ENCODE measurements at regions not wholly inside any gene's neighbourhood (a gene's known extent, or its start where the extent isn't known, plus 50 kb on each side); places are given as distances from the start of the nearest gene placed in this dataset.
A peak's percentile ranks its signal among the peaks of the same experiment; 100 is the strongest.
"Not testable (repeated sequence)": the region's sequence is repeated elsewhere in the genome, so short reads cannot be mapped to it uniquely, and the experiment has no call there.

GRCh38 chr15:21261965-21262850 is 178.1 kb downstream of the POTEB3 start:
- DNase-seq (ENCODE audit: low spot score) = peak; percentile 35

GRCh38 chr15:21261396-21261964 is 178.8 kb downstream of the POTEB3 start:
- DNase-seq (ENCODE audit: low spot score) = peak; percentile 22

- peak; percentile 26 for DNase-seq (ENCODE audit: low spot score)
Measured at GRCh38 chr15:21260966-21261395, 179.3 kb downstream of the POTEB3 start.

- DNase-seq (ENCODE audit: low spot score) = not testable (repeated sequence)
Measured at GRCh38 chr15:21258635-21259034, 181.7 kb downstream of the POTEB3 start.

- DNase-seq (ENCODE audit: low spot score) = not testable (repeated sequence)
Measured at GRCh38 chr15:21249508-21250019, 190.7 kb downstream of the POTEB3 start.
